ENCODE measurements at regions not wholly inside any gene's neighbourhood (a gene's known extent, or its start where the extent isn't known, plus 50 kb on each side); places are given as distances from the start of the nearest gene placed in this dataset.

GRCh38 chr1:219000631-219001030 is 173.0 kb upstream of the LYPLAL1 start:
- no peak for DNase-seq

GRCh38 chr1:219010720-219011119 is 163.0 kb upstream of the LYPLAL1 start:
- no peak for DNase-seq

GRCh38 chr1:219020386-219020785 is 153.3 kb upstream of the LYPLAL1 start:
- no peak for DNase-seq

GRCh38 chr1:219020846-219021245 is 152.8 kb upstream of the LYPLAL1 start:
- no peak for DNase-seq

- no peak for DNase-seq
Observed at GRCh38 chr1:219027146-219027673, 146.5 kb upstream of the LYPLAL1 start.

GRCh38 chr1:219031809-219032208 is 141.9 kb upstream of the LYPLAL1 start:
- DNase-seq = no peak

- no peak for DNase-seq
Observed at GRCh38 chr1:219038398-219038797, 135.3 kb upstream of the LYPLAL1 start.

- no peak for DNase-seq
Observed at GRCh38 chr1:219039017-219039681, 134.5 kb upstream of the LYPLAL1 start.

- no peak for DNase-seq
Observed at GRCh38 chr1:219039682-219040154, 134.0 kb upstream of the LYPLAL1 start.

- DNase-seq = no peak
Observed at GRCh38 chr1:219040291-219040690, 133.4 kb upstream of the LYPLAL1 start.

GRCh38 chr1:219041141-219041540 is 132.5 kb upstream of the LYPLAL1 start:
- DNase-seq = no peak

GRCh38 chr1:219041818-219042217 is 131.9 kb upstream of the LYPLAL1 start:
- no peak for DNase-seq

GRCh38 chr1:219042769-219043168 is 130.9 kb upstream of the LYPLAL1 start:
- DNase-seq = no peak

- no peak for DNase-seq
Observed at GRCh38 chr1:219045246-219045645, 128.4 kb upstream of the LYPLAL1 start.

GRCh38 chr1:219049501-219049900 is 124.2 kb upstream of the LYPLAL1 start:
- DNase-seq = no peak

GRCh38 chr1:219050086-219050821 is 123.4 kb upstream of the LYPLAL1 start:
- no peak for DNase-seq

GRCh38 chr1:219050822-219051125 is 122.9 kb upstream of the LYPLAL1 start:
- no peak for DNase-seq

GRCh38 chr1:219051547-219051946 is 122.1 kb upstream of the LYPLAL1 start:
- DNase-seq = no peak

GRCh38 chr1:219058891-219059820 is 114.5 kb upstream of the LYPLAL1 start:
- DNase-seq = no peak

GRCh38 chr1:219060798-219061197 is 112.9 kb upstream of the LYPLAL1 start:
- no peak for DNase-seq

GRCh38 chr1:219062161-219062560 is 111.5 kb upstream of the LYPLAL1 start:
- DNase-seq = no peak

GRCh38 chr1:219066098-219066497 is 107.6 kb upstream of the LYPLAL1 start:
- DNase-seq = no peak

- no peak for DNase-seq
Observed at GRCh38 chr1:219066631-219067349, 106.9 kb upstream of the LYPLAL1 start.

Measured in NCI-H1092 (cell line).